Prostate gland (tissue), 2 donors: ENCODE measurements at regions not wholly inside any gene's neighbourhood (a gene's known extent, or its start where the extent isn't known, plus 50 kb on each side); places are given as distances from the start of the nearest gene placed in this dataset.

Experiments
- DNase-seq: peaks from one replicate; pipeline ENCODE4 v3.0.0-alpha.2; 2019; ENCODE audit warnings: low spot score
- H3K27ac ChIP-seq, 2 donors: fragments of 200-600 bp; sonication (generic); 2 replicates each; pipeline ENCODE4 v1.5.1; 2017 to 2019
- H3K27me3 ChIP-seq: fragments of 200-600 bp; sonication (generic); replicated peaks from 2 replicates; pipeline ENCODE4 v1.5.1; 2019; ENCODE audit not compliant: insufficient read depth
- H3K36me3 ChIP-seq, 2 donors: fragments of 200-600 bp; sonication (generic); 1 replicate in 1 of 2; 2 replicates in 1 of 2; pipeline versions ENCODE4 v1.5.1 to v1.8.1; 2017 to 2019
- H3K4me1 ChIP-seq: fragments of 200-600 bp; sonication (generic); replicated peaks from 2 replicates; pipeline ENCODE4 v1.5.1; 2019
- H3K4me3 ChIP-seq, 2 donors: fragments of 200-600 bp; sonication (generic); 2 replicates each; pipeline ENCODE4 v1.5.1; 2017 to 2019
- H3K9me3 ChIP-seq: fragments of 200-600 bp; sonication (generic); 2 replicates; pipeline ENCODE4 v1.5.1; 2017
- CTCF ChIP-seq, 4 experiments: fragments of 200-600 bp in 2 of 4; fragments of 450-650 bp in 2 of 4; sonication (generic) in 2 of 4; IDR thresholded peaks; 1 replicate in 3 of 4; 2 replicates in 1 of 4; pipeline ENCODE4 v1.5.1; 2016 to 2019; ENCODE audit warnings: antibody characterized with exemption in 4 of 4, mild to moderate bottlenecking in 2 of 4, moderate library complexity in 2 of 4
- POLR2A ChIP-seq: fragments of 450-650 bp; IDR thresholded peaks from one replicate; pipeline ENCODE4 v1.6.1; 2016; ENCODE audit warnings: antibody characterized with exemption, mild to moderate bottlenecking
- POLR2AphosphoS5 ChIP-seq: sonication (generic); formaldehyde crosslinking; IDR thresholded peaks from one replicate; pipeline ENCODE4 v1.6.1; 2017; ENCODE audit warnings: antibody characterized with exemption
- WGBS: methylation state at CpG from one replicate; pipeline ENCODE4 v1.1.5; 2018; 5-methylcytosine and 5-hydroxymethylcytosine counted together
- intact Hi-C: fragments of 100-400 bp; cut with DNase I; formaldehyde crosslinking; loops from one replicate; pipeline ENCODE4 v1.14.2; 2022

- DNase-seq = no peak
- Histone ChIP-seq H3K4me1 (no peaks in the 10 kb centered on the region), H3K9me3 (no peaks in the 10 kb centered on the region), H3K4me3 (no peak overlapping the region), H3K36me3 (no peaks in the 10 kb centered on the region), H3K27ac (no peak overlapping the region), H3K27me3 (no peaks in the 10 kb centered on the region)
- WGBS = 97% methylated on average over 3 of the region's 3 CpGs
- TF ChIP-seq POLR2AphosphoS5 (no peak), POLR2A (no peak), CTCF (IDR thresholded peaks at IDR 0.05) (no peak)
- intact Hi-C loops = no loop called here
These were observed 188.9 kb downstream of the C1D start for GRCh38 chr2:67873916-67874315.

- Histone ChIP-seq H3K4me1 (no peaks in the 10 kb centered on the region), H3K9me3 (no peaks in the 10 kb centered on the region), H3K4me3 (no peak overlapping the region), H3K36me3 (no peaks in the 10 kb centered on the region), H3K27me3 (no peaks in the 10 kb centered on the region), H3K27ac (no peak overlapping the region)
- TF ChIP-seq POLR2A = no peak
- no peak for TF ChIP-seq CTCF (IDR thresholded peaks at IDR 0.05)
- TF ChIP-seq POLR2AphosphoS5 = no peak
- 93% methylated on average over 3 of the region's 3 CpGs for WGBS
- intact Hi-C loops = no loop called here
- no peak for DNase-seq
These were observed 186.6 kb downstream of the C1D start for GRCh38 chr2:67876176-67876575.

DNA sequence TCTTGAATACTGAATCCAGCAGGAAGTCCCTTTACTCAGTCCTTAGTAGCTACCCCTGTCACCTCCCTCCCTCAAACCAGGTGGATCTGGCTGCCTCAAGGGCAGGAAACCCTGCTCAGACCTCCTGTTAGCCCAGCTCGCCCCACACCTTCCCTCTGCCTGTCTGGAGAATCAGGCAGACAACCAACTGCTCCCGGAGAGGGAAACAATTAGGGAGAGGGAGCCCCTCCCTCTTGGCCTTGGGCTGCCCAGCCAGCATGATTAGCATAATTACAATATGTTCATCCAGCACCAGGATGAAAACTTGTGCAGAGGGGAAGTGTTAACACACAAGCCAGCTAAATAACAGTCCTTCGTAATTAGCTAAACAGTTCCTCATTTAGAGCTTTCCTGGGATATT, 185.5 kb downstream of the C1D start:
- Histone ChIP-seq H3K9me3 (no peaks in the 10 kb centered on the region), H3K4me1 (no peaks in the 10 kb centered on the region), H3K4me3 (no peak overlapping the region), H3K36me3 (no peaks in the 10 kb centered on the region), H3K27me3 (no peaks in the 10 kb centered on the region), H3K27ac (no peak overlapping the region)
- no peak for DNase-seq
- TF ChIP-seq POLR2A (no peak), CTCF (IDR thresholded peaks at IDR 0.05) (no peak), POLR2AphosphoS5 (no peak)
- WGBS = 64% methylated on average over 3 of the region's 3 CpGs
- intact Hi-C loops = no loop called here

- H3K36me3 ChIP-seq = no peaks in the 10 kb centered on the region
- WGBS = 62% methylated on average over 1 of the region's 1 CpG
- TF ChIP-seq CTCF (IDR thresholded peaks at IDR 0.05) = no peak
- no peak for TF ChIP-seq POLR2A
- TF ChIP-seq POLR2AphosphoS5 = no peak
- no peaks in the 10 kb centered on the region for H3K9me3 ChIP-seq
- no peak overlapping the region for H3K27ac ChIP-seq
- no peaks in the 10 kb centered on the region for H3K4me1 ChIP-seq
- H3K4me3 ChIP-seq = no peak overlapping the region
- no peak for DNase-seq
- H3K27me3 ChIP-seq = no peaks in the 10 kb centered on the region
- intact Hi-C loops = no loop called here
These were observed 184.1 kb downstream of the C1D start for GRCh38 chr2:67878743-67879142.

DNA sequence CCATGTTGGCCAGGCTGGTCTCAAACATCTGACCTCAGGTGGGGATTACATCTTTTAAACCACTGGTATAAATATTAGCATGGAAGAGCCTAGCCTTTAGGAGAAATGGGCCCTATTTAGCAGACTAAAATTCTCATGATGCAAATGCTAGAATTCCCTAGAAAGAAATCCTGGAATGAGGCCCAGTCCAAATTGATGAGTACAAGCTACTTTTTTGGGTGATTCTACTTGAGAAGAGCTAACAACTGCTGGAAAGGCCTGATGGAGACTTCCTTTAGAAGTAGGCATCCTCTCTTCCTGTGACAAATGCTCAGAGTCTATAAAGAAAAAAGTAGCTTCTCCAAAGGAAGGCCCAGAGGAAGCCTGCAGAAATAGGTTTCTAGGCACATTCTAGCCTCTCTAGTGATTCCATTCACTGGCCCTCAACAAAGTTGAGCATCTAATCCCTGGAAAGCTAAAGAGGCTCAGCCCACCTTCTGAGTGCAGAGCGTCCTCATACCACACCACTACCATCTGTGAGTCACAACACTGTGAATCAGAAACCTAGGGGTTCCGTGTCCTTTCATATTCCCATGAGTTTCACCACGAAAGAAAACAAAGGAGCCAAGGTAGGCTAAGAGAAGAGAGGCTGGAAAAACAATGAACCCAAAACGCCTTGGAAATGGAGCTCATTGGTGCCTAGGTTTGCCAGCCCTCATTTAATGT, 183.1 kb downstream of the C1D start:
- H3K9me3 ChIP-seq = no peaks in the 10 kb centered on the region
- WGBS = 34% methylated on average over 4 of the region's 4 CpGs
- H3K4me1 ChIP-seq = no peaks in the 10 kb centered on the region
- H3K27me3 ChIP-seq = no peaks in the 10 kb centered on the region
- intact Hi-C loops = no loop called here
- no peak overlapping the region for H3K4me3 ChIP-seq
- DNase-seq = no peak
- H3K27ac ChIP-seq = no peak overlapping the region
- H3K36me3 ChIP-seq = no peaks in the 10 kb centered on the region
- no peak for TF ChIP-seq POLR2A
- no peak for TF ChIP-seq POLR2AphosphoS5
- no peak for TF ChIP-seq CTCF (IDR thresholded peaks at IDR 0.05)
